ENCODE measurements at regions not wholly inside any gene's neighbourhood (a gene's known extent, or its start where the extent isn't known, plus 50 kb on each side); places are given as distances from the start of the nearest gene placed in this dataset.

DNA sequence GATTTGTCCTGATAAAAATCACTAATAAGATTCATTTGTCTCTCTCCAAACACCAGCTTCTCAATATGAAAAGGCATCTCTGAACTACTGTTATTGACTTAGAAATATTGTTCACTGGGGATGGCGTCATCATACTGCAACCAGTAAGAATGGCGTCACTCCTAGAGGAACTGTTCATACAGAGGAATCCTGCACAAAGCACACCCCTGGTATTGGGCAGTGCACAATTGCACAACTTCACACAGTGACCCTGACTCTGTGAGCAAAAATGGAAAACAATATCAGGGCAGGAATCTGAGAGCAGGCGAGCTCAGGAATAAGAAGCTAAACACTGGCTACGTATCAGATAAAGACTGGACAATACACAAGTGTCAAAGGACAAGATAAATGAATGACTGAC, 66.7 kb upstream of the PNPLA4 start:
- TF ChIP-seq, protein P1, sequence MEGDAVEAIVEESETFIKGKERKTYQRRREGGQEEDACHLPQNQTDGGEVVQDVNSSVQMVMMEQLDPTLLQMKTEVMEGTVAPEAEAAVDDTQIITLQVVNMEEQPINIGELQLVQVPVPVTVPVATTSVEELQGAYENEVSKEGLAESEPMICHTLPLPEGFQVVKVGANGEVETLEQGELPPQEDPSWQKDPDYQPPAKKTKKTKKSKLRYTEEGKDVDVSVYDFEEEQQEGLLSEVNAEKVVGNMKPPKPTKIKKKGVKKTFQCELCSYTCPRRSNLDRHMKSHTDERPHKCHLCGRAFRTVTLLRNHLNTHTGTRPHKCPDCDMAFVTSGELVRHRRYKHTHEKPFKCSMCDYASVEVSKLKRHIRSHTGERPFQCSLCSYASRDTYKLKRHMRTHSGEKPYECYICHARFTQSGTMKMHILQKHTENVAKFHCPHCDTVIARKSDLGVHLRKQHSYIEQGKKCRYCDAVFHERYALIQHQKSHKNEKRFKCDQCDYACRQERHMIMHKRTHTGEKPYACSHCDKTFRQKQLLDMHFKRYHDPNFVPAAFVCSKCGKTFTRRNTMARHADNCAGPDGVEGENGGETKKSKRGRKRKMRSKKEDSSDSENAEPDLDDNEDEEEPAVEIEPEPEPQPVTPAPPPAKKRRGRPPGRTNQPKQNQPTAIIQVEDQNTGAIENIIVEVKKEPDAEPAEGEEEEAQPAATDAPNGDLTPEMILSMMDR (IDR thresholded peaks at IDR 0.05) = no peak
- TF ChIP-seq POLR2A (IDR thresholded peaks at IDR 0.05; ENCODE audit: low read depth) = no peak
- no peak for TF ChIP-seq EP300 (IDR thresholded peaks at IDR 0.05)
- no peak for TF ChIP-seq POLR2AphosphoS5 (IDR thresholded peaks at IDR 0.05)

Measured in esophagus muscularis mucosa (tissue), 4 donors.